GM19468 (cell line): ENCODE measurements at regions not wholly inside any gene's neighbourhood (a gene's known extent, or its start where the extent isn't known, plus 50 kb on each side); places are given as distances from the start of the nearest gene placed in this dataset.

Experiments used
- ATAC-seq: cut with Tn5 transposase; IDR thresholded peaks from one replicate; pipeline ENCODE4 v1.9.1; 2021; ENCODE audit warnings: mild to moderate bottlenecking, moderate library complexity, moderate number of reproducible peaks; ENCODE audit not compliant: unreplicated experiment; ENCODE audit errors: extremely low read depth

- no peak for ATAC-seq
These were observed 63.9 kb upstream of the MAF start for GRCh38 chr16:79664407-79664806.

- no peak for ATAC-seq
These were observed 62.3 kb upstream of the MAF start for GRCh38 chr16:79662669-79663313.

DNA sequence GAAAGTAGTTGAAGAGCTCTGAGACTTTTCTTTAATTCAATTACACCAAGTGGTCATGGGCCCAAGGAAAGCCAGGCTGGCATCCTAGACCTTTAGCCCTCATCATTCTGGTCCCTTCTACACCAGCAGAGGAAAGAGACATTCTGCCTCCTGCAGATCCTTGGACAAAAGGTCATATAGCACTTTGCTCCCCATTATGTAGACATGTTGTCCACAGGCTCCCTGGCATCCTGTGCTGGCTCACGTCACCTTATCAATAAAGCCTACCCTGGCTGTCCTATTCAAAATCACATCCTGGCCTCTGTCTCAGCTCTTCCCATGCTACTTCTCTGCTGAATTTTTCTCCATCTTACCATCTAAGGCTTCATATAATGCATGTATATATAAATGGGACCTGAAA lies 61.6 kb upstream of the MAF start:
- no peak for ATAC-seq

- no peak for ATAC-seq
These were observed 61.0 kb upstream of the MAF start for GRCh38 chr16:79661578-79661977.

GRCh38 chr16:79659344-79659743 lies 58.8 kb upstream of the MAF start:
- ATAC-seq = no peak

DNA sequence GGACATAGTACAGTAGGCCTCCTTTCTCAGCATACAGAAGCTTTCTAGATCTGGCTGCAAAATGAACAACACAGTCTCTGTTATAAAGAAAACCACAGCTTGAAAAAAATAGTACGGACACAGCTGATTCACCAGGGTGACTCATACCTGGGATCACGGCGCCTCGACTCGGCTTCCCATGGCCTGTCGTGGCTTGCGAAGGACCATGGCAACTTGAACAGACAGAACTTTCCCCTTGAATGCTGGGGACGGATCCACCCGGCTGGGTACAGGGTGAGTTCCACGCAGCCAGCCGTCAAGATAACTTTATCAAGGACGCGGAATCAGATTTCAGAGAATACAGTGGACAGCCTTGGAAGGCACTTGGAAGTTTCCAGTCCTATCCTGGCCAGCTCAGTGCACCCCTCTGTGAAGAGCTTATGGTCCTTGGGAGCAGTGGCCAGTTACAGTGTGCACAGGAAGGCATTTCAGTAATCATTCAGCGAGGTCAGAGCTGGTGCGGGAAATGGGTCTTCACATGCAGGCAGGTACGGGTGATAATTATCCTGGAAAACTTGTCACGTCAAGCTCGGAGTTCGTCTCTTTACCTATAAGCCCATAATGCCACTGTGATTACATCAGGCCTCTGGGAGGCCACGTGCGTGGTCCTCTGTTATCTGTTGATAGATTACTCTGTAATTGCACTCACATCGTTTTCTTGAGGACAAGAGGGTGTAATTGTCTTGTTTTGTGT lies 57.9 kb upstream of the MAF start:
- ATAC-seq = no peak

DNA sequence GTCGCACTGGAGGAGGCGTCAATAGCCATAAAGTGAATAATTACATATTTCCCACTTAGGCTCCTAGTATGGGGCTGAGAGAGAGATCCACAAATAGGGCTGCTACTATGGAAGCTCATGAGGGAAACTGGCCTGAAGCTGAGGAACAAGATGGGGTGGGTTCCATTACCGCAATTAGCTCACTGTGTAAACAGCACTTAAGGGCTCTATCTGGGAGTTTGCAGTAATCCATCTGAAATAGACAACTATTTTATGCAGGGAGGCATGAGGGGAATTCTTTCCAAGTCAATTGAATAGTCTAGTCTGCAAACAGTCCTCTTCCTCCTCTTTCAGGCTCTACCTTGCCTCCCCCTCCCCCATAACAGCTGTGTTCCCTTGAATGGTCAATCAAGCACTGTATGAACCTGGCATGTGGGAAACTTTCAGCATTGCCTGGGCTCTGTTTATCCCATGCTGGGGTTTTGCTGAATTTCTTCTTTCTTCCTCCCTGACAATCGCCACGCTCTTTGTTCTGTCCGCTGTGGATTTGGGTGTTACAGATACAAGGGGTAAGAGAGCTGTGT lies 56.1 kb upstream of the MAF start:
- no peak for ATAC-seq

- ATAC-seq = no peak
These were observed 52.9 kb upstream of the MAF start for GRCh38 chr16:79653373-79653891.

DNA sequence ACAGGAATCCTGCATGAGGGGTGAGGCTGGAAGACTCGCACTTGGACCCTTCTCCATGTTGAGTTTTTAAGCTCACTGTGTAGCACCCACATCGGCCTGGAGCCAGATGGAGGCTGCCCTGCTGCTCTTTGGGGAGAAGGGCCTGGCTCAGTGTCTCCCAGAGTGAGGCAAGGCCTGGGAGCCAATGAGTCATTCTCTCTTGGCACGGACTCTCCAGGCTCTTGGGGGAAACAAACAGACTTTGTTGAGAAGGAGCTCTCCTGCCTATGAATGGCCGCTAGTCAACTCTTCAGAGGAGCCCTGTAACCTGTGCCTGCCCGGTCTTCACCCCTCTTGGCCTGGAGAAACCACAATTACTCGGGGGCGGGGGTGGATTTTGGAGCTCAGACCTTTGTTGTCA lies 50.8 kb upstream of the MAF start:
- ATAC-seq = no peak
